ENCODE measurements at regions not wholly inside any gene's neighbourhood (a gene's known extent, or its start where the extent isn't known, plus 50 kb on each side); places are given as distances from the start of the nearest gene placed in this dataset.

DNA sequence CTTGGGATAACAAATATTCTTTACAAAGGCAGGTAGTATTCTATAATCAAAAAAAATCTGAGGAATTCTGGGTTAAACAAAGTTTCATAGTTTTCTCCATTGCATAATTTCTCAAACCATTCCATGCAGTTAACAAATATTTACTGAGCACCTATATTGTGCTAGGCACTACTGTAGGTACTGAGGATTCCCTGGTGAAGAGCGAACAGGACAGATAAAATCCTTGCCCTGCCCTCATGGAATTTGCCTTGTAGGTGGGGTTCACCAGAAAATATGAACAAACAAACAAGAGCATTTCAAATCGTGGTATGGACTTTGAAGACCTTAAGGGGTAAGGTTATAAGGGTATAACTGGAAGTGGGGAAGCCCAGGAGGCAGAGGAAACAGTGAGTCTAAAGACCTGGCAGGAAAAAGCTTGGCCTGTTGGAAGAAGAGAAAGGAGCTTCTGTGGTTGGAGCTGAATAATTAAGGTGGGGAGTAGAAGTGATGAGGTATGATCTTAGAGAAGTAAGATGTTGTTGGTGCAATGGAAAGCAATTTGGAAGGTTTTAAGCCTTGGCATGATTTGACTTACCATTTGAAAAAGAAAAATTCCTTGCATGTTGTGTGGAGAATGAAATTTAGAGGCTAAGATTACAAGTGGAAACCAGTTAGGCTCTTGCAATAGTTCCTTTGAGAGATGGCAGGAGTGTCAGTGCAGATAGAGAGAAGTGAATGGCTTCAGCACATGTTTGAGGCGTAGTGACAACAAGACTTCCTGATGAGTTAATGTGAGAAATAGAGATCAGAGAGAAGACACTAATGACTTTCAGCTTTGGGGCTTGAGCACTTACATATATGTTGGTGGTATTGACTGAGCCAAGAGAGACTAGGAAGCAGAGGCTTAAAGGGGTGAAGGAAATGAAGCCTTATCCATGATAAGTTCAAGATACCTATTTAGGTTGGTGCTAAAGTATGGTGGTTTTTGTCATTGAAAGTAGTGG, 55.7 kb upstream of the PICALM start:
- no peak overlapping the region for H3K27ac ChIP-seq
- no peak for TF ChIP-seq FOXP2 (optimal IDR thresholded peaks at IDR 0.05; ENCODE audit: control extremely low read depth, extremely low read length, insufficient read depth)
- no peak for TF ChIP-seq POLR2AphosphoS5 (IDR thresholded peaks at IDR 0.05; ENCODE audit: borderline replicate concordance, low read depth, low read length)
- no peak for TF ChIP-seq EZH2 (IDR thresholded peaks at IDR 0.05)
- H3K36me3 ChIP-seq (ENCODE audit: insufficient read depth, low read length): no peaks in the 10 kb centered on the region
- H3K9me3 ChIP-seq (ENCODE audit: low read depth, low read length): no peaks in the 10 kb centered on the region
- DNase-seq (ENCODE audit: low read depth, low spot score): no peak
- H3K9ac ChIP-seq (ENCODE audit: insufficient read length): no peak overlapping the region
- no peak overlapping the region for H3K4me3 ChIP-seq

GRCh38 chr11:86122773-86123172, 53.9 kb upstream of the PICALM start:
- Histone ChIP-seq H3K9me3 (ENCODE audit: low read depth, low read length) (no peaks in the 10 kb centered on the region), H3K9ac (ENCODE audit: insufficient read length) (no peak overlapping the region), H3K4me3 (no peak overlapping the region), H3K27ac (no peak overlapping the region), H3K36me3 (ENCODE audit: insufficient read depth, low read length) (no peaks in the 10 kb centered on the region)
- TF ChIP-seq EZH2 (IDR thresholded peaks at IDR 0.05) (no peak), FOXP2 (optimal IDR thresholded peaks at IDR 0.05; ENCODE audit: control extremely low read depth, extremely low read length, insufficient read depth) (no peak), POLR2AphosphoS5 (IDR thresholded peaks at IDR 0.05; ENCODE audit: borderline replicate concordance, low read depth, low read length) (no peak)
- DNase-seq (ENCODE audit: low read depth, low spot score): no peak

- H3K9me3 ChIP-seq (ENCODE audit: low read depth, low read length): no peaks in the 10 kb centered on the region
Measured at GRCh38 chr11:86120807-86121206, 51.9 kb upstream of the PICALM start.

GRCh38 chr11:86119906-86120305, 51.0 kb upstream of the PICALM start:
- no peak overlapping the region for H3K27ac ChIP-seq
- H3K36me3 ChIP-seq (ENCODE audit: insufficient read depth, low read length): no peaks in the 10 kb centered on the region
- no peak for TF ChIP-seq FOXP2 (optimal IDR thresholded peaks at IDR 0.05; ENCODE audit: control extremely low read depth, extremely low read length, insufficient read depth)
- no peak for TF ChIP-seq POLR2AphosphoS5 (IDR thresholded peaks at IDR 0.05; ENCODE audit: borderline replicate concordance, low read depth, low read length)
- TF ChIP-seq EZH2 (IDR thresholded peaks at IDR 0.05): no peak
- H3K9me3 ChIP-seq (ENCODE audit: low read depth, low read length): no peaks in the 10 kb centered on the region
- DNase-seq (ENCODE audit: low read depth, low spot score): no peak
- no peak overlapping the region for H3K4me3 ChIP-seq
- H3K9ac ChIP-seq (ENCODE audit: insufficient read length): no peak overlapping the region

More at GRCh38 chr11:86120807-86121206, 51.9 kb upstream of the PICALM start:
- TF ChIP-seq POLR2AphosphoS5 (IDR thresholded peaks at IDR 0.05; ENCODE audit: borderline replicate concordance, low read depth, low read length) (no peak), EZH2 (IDR thresholded peaks at IDR 0.05) (no peak)
- Histone ChIP-seq H3K27ac (no peak overlapping the region), H3K36me3 (ENCODE audit: insufficient read depth, low read length) (no peaks in the 10 kb centered on the region), H3K9ac (ENCODE audit: insufficient read length) (no peak overlapping the region), H3K4me3 (no peak overlapping the region)
- no peak for DNase-seq (ENCODE audit: low read depth, low spot score)

DNA sequence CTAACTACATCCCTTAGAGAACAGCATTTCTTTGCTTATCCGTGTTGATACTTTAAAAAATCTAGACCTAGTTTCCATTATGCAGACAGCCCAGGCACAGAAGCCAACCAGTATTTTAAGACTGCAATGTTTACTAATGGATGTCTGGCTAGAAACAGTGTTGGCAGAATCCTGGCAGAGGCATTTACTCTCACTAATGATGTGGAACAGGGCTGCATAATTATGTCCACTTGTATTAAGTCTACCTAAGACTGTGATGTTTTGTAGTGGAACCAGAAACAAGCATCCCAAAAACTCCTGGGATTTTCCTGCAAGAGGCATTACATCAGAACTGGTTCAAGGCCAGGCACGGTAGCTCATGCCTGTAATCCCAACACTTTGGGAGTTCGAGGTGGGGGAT, 50.2 kb upstream of the PICALM start:
- no peak overlapping the region for H3K9ac ChIP-seq (ENCODE audit: insufficient read length)
- no peak for DNase-seq (ENCODE audit: low read depth, low spot score)
- H3K36me3 ChIP-seq (ENCODE audit: insufficient read depth, low read length): no peaks in the 10 kb centered on the region
- H3K27ac ChIP-seq: no peak overlapping the region
- H3K9me3 ChIP-seq (ENCODE audit: low read depth, low read length): no peaks in the 10 kb centered on the region
- H3K4me3 ChIP-seq: no peak overlapping the region
- TF ChIP-seq EZH2 (IDR thresholded peaks at IDR 0.05) (no peak), POLR2AphosphoS5 (IDR thresholded peaks at IDR 0.05; ENCODE audit: borderline replicate concordance, low read depth, low read length) (no peak), FOXP2 (optimal IDR thresholded peaks at IDR 0.05; ENCODE audit: control extremely low read depth, extremely low read length, insufficient read depth) (no peak)
